ENCODE measurements at regions not wholly inside any gene's neighbourhood (a gene's known extent, or its start where the extent isn't known, plus 50 kb on each side); places are given as distances from the start of the nearest gene placed in this dataset.

DNA sequence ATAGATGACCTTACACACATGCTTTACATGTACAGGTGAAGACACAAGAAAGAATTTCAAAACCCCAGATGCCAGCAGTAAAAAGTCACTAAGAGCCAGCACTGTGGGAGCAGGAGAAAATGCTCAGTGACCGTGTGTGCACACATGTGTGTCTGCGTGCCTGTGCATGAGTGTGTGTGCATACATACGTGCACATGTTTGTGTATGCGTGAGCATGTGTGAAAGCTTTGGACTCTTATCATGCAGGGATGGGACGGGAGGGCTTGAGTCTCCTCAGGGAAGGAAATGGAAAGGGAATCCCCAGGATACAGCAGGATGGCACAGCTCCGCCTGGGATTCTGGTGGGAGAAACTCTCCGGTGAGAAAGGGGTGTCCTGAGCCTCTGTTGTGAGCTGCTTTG lies 121.5 kb upstream of the B3GAT1 start:
- DNase-seq (ENCODE audit: low read depth in 3 of 3): no peak

- no peak for DNase-seq (ENCODE audit: low read depth in 3 of 3)
These were observed 120.9 kb upstream of the B3GAT1 start for GRCh38 chr11:134532921-134533421.

GRCh38 chr11:134532131-134532920 lies 120.3 kb upstream of the B3GAT1 start:
- no peak for DNase-seq (ENCODE audit: low read depth in 3 of 3)

GRCh38 chr11:134531327-134532130 lies 119.5 kb upstream of the B3GAT1 start:
- no peak for DNase-seq (ENCODE audit: low read depth in 3 of 3)

DNA sequence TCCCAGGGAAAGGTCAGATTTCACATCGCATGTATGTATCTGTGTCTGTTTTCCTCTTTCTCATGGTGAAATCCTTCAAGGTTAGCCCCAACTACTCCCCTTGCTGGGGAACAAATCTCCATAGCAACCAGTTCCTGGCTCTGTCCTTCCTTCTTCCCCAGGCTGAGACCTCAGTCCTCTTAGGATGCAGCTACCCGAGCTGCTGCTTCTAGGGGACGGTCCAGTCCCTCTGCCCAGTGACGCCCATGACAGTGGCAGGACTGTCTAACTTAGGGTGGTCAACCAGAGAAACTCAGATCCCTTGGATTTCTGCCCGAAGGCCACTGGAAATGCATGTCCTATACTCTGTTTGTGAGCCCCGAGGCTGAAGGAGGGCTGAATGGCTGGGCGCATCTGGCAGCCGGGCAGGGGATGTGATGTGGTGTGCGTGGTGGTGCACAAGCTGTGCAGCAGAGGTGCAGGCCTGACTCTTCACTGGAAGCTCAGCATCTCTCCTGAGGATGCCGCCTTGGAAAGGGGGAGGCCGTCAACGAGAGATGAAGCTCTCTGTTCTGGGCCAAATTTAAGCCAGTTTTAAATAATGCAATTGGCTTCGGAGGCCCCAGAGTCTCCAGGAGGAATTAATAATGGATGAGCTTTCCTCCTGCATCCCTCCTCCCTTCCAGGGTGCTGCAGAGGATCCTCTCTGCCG lies 118.7 kb upstream of the B3GAT1 start:
- DNase-seq (ENCODE audit: low read depth in 3 of 3): no peak

GRCh38 chr11:134529212-134530096 lies 117.4 kb upstream of the B3GAT1 start:
- no peak for DNase-seq (ENCODE audit: low read depth in 3 of 3)

DNA sequence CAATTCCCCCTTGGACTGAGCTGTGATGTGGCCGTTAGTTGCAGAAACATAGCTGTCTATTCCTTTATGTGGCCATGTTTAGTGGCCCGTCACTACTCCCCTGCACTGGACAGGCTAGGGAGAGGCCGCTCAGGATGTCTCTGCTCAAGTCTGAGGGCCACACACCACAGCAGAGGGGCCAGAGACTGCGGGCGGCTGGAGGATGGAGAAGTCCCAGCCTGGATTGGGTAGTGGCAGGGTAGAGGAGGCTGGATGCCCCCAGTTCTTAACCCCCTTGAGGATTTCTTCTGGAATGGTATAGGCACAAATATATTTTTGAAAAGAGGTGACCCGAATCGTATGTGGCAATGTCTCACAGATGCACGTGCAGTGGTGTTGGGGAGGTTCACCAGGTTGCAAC lies 116.4 kb upstream of the B3GAT1 start:
- DNase-seq (ENCODE audit: low read depth in 3 of 3): no peak

- no peak for DNase-seq (ENCODE audit: low read depth in 3 of 3)
These were observed 115.6 kb upstream of the B3GAT1 start for GRCh38 chr11:134527382-134528243.

- DNase-seq (ENCODE audit: low read depth in 3 of 3): no peak
These were observed 113.1 kb upstream of the B3GAT1 start for GRCh38 chr11:134524896-134525845.

DNA sequence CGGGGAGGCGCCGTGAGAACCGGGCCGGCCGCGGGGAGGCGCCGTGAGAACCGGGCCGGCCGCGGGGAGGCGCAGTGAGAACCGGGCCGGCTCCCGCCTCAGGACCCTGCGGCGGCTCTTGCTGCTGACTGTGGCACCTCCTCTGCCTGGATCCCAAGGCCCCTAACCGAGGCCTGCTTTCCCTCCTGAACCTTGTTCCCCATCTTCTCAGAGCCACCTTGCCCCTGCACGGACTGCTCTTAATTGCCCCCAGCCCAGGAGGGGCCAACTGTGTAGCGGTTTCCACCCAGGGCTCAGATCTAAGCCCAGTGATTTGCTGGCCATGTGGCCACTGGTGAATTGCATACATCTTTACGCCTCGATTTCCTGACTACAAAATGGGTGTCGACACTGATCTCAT lies 112.2 kb upstream of the B3GAT1 start:
- DNase-seq (ENCODE audit: low read depth in 3 of 3): no peak

DNA sequence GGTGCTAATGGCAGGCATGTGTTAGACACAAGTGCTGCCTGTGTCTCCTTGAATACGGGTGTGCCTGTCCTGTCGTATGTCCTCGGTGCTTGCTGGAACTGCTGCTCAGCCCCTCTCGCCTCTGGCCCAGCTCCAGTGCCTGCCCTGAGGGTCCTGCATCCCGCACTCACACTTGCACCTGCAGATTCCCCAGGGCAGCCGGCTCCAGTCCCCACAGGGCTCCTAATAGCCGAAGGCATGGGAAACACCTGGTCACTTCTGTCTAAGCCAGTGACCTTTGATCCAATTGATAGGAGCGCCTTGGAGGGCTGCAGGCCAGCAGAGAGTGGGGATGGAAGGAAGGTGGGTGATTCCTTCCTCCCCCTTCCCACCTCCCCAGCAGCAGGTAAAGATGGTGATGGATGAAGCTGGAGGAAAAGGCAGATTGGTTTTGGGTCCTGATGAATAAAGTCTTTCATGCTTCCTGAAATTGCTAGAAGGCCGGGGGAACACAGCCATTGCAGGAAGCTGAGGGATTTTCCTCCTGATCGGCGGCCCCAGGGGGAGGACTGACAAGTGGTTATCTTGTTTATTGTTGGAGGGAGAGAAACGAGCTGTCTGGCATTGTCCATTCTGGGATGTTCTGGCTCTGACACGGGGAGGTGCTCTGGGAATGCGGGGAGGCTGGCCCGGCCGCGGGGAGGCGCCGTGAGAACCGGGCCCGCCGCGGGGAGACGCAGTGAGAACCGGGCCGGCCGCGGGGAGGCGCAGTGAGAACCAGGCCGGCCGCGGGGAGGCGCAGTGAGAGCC lies 110.9 kb upstream of the B3GAT1 start:
- DNase-seq (ENCODE audit: low read depth in 3 of 3): no peak

DNA sequence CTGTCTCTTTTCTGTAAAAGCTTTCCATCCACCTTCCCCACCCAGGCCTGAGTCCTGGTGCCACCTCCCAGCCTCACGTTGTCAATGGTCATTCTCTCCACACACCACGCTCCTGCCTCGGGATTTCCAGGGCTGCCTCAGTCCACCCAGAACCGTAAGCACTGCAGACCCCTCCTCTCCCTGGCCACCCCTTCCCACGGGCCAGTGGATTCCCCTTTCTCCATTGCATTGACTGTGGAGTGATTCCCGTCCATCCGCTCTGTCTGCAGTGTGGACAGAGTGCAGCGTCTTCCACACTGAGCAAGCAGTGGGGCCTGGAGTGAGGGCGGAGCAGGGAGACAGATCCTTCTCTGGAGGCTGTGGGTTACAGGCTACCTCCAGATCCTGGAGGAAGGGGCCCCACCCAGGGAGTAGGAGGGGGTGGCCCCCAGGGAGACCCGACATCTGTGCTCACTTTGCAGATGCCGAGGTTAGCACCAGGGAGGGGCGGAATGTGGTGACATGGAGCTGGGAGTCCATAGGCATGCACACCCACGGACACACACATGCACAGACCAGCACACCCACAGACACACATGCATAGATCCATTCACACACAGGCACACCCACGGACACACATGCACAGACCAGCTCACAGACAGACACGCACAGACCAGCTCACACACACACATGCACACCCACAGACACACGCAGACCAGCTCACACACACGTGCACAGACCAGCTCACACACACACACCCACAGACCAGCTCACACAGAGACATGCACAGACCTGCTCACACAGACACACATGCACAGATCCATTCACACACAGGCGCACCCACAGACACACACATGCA lies 109.6 kb upstream of the B3GAT1 start:
- DNase-seq (ENCODE audit: low read depth in 3 of 3): no peak

DNA sequence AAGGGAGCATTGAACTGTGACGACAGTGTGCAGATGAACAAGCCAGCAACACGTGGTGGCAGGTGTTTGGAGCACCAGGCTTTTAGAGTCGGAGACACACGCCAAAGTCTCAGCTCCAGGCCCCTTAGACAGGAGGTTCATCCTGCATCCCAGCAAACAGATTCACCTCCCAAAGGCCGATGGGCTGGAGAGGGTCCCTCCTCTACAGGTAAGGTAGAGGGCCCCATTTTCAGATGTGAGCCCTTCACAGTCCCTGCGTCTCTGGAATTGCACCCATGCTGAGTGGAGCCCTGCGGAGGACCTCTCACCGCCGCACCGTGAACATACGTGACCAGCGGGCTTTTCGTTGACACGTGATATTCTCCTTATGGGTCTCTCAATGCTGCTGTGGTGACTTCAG lies 109.0 kb upstream of the B3GAT1 start:
- DNase-seq (ENCODE audit: low read depth in 3 of 3): no peak

DNA sequence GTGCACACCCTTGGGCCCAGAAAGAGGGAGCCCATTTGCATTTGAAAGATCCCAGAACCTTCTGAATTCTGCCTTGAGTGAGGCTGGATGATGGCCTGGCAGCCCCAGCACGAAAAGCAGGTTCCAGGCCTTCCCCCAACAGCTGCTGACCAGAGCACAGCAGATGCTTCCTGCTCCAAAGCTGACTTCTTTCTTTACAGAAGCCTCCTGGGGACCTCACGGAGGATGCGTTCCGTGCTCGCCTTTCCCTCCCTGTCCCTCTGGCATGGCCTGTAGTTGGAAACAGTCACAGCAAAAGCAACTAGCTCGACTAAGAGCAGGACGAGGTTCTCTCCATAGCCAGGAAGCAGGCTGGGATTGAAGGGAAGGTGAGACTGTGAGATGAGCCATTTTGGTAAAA lies 107.7 kb upstream of the B3GAT1 start:
- DNase-seq (ENCODE audit: low read depth in 3 of 3): no peak

DNA sequence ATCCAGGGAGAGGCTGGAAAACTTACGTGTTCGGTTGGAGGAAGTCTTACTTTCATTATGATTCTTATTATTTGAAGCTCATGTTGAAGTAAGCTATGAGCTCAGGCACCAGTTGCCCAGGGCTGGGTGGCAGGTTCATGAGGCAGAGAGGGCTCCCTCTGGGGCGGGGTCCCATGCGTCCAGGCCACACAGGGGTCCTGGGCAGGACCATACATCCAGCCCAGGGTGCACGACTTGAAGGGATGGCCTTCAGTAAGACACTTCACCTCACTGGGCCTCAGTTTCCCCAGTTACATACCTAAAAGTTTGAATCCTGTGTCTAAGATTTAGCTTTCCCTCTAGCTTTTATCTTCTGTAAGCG lies 107.3 kb upstream of the B3GAT1 start:
- DNase-seq (ENCODE audit: low read depth in 3 of 3): no peak

DNA sequence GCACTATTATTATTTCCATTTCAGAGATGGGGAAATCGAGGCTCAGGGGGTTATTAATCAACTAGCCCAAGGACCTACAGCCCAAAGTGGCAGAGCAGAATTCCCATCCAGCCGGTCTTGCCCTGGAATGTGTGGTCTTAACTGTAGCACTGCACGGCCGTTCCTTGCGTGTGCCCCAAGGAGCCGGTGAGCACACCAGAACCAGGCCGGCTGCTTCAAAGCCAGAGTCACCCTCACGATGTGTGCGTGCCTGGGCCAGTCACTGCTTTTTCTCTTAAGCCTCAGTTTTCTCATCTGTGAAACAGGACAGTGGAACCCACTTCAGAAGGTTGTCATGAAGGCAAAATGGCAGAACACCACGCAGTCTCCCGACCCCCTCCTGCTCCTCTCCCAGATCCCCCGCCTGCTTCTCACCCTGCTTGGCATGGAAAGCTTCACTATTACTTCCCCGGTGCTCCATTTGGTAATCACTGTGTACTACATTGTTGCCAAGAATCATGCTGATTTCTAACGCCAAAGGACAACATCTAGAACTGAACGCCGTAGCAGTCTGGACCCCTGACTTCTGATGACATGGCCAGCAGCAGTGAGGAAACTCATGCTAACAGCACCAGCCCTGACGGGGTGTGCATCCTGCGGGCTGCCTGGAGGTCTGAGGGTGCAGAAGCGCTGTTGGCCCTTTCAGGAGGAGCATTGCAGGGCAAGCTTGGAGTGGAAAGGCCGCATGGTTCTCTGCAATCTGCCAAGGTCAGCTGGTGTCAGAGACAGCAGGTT lies 106.8 kb upstream of the B3GAT1 start:
- no peak for DNase-seq (ENCODE audit: low read depth in 3 of 3)

Data from stimulated activated CD4-positive, alpha-beta T cell treated with anti-CD3 and anti-CD28 coated beads, TNF-alpha, amount 100 ng/mL, for 4 hours (primary cell).